HG02798 (cell line): ENCODE measurements at regions not wholly inside any gene's neighbourhood (a gene's known extent, or its start where the extent isn't known, plus 50 kb on each side); places are given as distances from the start of the nearest gene placed in this dataset.

Source experiments
- ATAC-seq: cut with Tn5 transposase; IDR thresholded peaks from one replicate; pipeline ENCODE4 v1.9.1; 2021; ENCODE audit warnings: mild to moderate bottlenecking; ENCODE audit not compliant: unreplicated experiment, poor library complexity

GRCh38 chr2:196224756-196225155 is 53.4 kb upstream of the STK17B start:
- ATAC-seq: peak; percentile 33

- ATAC-seq: no peak
Observed at GRCh38 chr2:196225213-196225612, 53.8 kb upstream of the STK17B start.

- ATAC-seq: no peak
Observed at GRCh38 chr2:196226058-196226706, 54.8 kb upstream of the STK17B start.

- no peak for ATAC-seq
Observed at GRCh38 chr2:196226707-196227065, 55.3 kb upstream of the STK17B start.

GRCh38 chr2:196229013-196229412 is 57.6 kb upstream of the STK17B start:
- no peak for ATAC-seq

GRCh38 chr2:196230061-196230854 is 58.9 kb upstream of the STK17B start:
- no peak for ATAC-seq

DNA sequence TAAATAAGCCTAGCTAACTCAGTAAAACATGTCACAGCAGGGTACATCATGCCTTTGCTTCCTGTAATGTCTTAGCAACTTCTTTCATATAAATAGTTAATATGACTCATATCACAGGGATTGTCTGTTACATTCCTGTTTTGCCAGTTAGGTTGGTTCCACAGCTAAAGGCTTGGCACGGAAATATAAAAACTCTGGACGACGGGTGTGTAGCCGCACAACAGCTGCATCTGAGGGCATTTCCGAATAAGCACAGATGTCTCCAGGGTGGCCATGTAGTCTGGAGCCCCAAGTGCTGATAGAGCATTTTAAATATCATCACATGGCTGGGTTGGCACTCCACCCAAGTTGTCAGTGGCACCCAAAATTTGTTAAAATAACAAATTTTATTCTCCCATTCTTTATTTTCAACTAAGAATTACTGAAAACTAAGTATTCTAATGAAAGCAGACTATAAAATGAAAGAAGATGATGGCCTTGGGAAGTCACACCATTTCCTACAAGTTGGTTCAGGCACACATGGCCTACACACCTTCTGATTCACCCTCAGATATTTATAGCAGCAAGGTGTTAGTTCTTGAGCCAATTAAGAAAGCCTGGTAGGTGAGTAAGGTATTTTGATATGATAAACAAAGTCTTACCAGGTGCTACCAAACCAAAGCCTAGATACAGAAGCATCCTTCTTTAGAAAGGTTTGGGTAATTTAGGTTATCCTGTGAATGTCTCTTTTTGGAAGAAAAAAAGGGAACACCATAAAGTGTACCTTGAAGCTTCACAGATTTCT is 61.8 kb upstream of the STK17B start:
- ATAC-seq: peak; percentile 15

DNA sequence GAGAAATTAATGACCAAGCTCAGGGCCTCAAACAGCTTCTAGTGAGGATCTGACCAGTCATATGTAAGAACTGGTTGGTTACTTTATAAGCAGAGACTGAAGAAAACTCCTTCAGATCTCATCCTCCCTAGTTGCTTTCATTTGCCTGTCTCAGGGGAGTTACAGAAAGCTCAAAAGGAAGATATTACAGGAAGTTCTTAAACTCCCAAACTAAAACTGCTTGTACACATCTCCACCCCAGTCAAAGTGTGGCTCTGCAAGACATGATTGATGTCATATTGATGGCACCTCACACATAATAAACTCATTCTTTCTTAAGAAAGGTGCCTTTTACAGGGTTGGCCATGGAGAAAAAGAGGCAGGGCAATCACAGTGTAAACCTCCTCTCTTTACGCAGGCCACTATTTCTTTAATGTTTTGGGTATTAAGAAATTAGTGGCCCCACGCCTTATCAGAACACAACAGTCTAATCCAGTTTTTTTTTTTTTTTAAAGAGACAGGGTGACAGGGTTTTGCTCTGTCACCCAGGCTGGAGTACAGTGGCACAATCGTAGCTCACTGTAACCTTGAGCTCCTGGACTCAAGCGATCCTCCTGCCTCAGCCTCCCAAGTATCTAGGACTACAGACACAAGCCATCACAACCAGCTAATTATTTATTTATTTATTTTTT is 62.6 kb upstream of the STK17B start:
- peak; percentile 65 for ATAC-seq

- peak; percentile 61 for ATAC-seq
Observed at GRCh38 chr2:196234672-196235071, 63.3 kb upstream of the STK17B start.

DNA sequence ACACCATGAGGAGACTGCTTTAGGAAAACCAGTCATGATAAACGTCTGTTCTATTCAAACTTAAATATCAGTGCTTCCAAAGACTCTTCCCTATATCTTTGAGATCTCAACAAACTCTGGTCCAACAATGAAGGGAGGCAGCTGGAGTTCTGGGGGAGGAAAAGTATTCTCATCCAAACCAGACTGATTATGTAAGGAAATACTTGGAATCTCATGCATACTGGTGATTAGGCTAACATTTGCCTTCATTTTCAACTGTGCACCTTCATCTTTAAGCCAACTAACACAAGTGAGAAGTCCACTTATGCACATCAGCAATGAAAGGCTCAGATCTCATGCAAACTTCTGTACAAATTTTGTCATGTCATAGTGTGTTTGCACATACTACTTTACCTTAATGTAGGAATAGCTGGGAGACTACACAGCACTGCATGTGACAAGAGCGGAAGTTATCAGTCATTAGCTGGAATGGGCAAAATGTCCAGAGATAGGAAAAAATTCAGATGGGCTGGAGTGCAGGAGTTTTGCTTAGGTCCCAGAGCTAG is 67.5 kb upstream of the STK17B start:
- no peak for ATAC-seq

- ATAC-seq: peak; percentile 74
Observed at GRCh38 chr2:196239622-196240587, 68.5 kb upstream of the STK17B start.

DNA sequence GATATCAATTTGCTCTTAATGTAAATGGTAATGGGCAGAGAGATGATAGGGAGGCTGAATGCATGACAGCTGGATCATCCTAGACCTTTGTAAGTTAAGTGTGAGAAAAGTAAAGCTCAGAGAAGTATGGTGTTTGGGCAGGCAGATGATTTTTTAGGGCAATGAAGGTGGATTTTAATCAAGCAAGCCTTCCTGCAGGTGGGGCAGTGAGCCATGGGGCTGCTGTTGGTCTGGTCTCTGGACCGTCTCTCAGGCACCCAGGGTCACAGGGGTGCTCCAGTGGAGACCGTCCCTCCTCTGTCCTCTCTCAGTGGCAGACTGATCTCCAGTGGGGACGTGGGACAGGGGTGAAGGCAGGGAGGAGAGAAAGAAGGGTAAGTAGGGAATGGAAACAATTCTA is 69.8 kb upstream of the STK17B start:
- ATAC-seq: no peak

- ATAC-seq: peak; percentile 88
Observed at GRCh38 chr2:196242131-196242620, 70.8 kb upstream of the STK17B start.

DNA sequence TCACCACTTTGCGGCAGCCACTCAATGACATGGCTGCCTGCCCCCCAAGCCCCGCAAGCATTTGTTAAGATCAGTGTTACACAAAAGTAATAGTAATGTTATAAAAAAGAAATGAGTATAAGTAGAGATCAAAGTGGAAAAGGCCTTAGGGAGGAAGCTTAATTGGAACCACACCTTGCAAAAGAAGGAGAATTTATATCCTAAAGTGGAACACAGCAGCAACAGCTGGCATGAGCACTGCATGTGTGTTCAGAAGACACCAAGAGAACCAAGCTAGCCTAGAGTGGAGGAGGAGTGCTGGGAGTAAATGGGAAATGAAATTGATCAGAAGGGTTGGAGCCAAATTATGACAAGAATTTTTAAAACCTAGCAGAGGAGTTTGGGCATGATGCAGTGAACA is 73.1 kb upstream of the STK17B start:
- no peak for ATAC-seq

- no peak for ATAC-seq
Observed at GRCh38 chr2:196244966-196245365, 73.6 kb upstream of the STK17B start.

DNA sequence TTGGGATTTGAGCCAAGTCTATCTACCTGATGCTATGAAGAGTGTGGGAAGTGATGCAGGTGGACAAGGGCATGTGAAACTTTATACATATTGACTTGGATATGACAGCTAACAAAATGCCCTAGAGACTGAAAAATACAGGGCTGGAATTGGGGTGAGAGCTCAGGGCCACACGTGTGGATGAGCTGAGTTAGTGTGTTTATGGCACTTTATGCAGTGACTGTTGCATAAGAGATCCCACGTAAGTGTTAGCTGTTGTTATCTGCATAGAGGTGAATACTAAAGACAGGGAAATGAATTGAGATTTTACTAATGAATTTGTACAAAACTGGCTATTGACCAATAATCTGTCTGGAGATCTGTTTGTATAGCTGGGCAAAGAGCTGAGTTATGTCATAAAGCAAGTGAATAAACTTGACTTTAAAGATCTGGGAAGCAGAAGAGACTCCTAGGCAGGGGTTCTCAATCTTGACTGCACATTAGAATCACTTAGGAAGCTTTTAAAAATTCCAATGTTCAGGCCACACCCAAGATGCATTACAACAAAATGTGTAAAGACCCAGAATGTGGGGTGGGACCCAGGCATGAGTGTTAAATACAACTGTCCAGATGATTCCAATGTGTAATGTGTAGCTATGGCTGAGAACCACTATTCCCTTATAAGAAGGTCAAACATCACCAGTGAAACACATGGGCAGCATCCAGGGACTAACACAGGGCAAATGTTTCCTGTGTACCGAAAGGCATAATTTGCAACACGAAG is 74.2 kb upstream of the STK17B start:
- ATAC-seq: no peak

DNA sequence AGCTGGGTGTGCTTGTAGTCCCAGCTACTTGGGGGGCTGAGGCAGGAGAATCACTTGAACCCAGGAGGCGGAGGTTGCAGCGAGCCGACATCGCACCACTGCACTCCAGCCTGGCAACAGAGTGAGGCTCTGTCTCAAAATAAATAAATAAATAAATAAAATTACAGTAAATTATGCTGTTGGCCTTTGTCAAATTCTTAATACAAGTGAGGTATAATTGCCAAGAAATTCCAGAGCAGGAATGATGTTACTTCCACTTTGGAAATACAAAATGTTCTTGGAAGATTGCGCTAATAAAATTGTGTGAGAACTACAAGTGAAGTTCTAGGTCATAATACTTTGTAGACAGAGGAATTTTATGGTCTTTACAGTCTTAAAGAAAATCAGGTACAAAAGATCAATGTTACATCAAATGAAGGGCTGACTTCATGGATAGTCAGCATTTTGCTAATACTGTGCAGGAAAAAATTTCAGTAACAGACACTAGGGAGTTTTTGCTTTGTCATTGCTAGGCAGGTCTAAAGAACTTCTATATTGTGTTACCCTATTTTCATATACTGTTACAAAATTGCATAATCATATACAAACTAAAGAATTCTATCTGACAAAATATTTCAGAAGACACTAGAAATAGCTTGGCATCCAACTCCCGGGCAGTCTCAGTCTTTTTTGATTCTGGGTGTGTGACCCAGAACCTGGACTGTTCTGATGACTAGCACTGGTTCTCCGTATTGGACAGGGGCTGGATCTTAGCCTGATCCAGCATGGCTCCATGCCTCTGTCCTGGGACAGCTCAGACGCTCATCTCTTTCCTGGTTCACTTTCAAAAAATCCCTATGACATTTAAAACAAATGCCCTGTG is 76.0 kb upstream of the STK17B start:
- no peak for ATAC-seq

DNA sequence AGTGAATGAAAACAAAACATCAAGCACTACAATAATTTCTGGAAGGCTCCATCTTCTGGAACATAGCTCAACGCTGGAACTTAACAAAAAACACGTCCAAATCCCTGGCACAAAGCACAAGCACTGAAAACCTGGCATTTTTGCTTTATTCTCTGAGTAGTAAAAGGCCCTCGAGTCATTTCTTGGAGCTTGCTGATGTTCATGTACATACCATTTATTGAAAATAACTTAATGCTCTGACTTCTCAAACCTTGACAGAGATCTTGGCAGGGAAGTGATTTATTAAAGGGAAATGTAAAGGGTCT is 76.5 kb upstream of the STK17B start:
- no peak for ATAC-seq
